ENCODE measurements at regions not wholly inside any gene's neighbourhood (a gene's known extent, or its start where the extent isn't known, plus 50 kb on each side); places are given as distances from the start of the nearest gene placed in this dataset.

DNA sequence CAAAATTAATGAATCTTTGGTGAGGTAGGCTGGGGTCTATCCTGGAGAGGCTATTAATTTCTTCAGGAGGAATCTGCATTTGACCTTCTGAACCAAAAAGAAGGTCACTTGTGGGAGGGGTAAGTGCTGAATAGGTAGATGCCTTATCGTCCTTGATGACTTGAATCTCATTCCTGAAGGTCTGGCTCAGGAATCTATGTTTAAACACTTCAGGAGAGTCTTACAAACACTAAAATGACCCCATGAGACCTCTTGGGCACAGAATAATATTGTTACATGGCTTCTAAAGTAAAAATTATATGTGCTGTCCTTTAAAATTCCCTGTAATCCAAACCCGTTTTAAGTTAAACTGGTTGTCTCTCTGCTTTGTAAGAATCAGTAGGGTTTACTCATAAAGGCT, 55.0 kb upstream of the FGGY start:
- no peak for DNase-seq (ENCODE audit: low read depth in 2 of 2)

- DNase-seq (ENCODE audit: low read depth in 2 of 2): no peak
These were observed 54.5 kb upstream of the FGGY start for GRCh38 chr1:59242370-59242769.

DNA sequence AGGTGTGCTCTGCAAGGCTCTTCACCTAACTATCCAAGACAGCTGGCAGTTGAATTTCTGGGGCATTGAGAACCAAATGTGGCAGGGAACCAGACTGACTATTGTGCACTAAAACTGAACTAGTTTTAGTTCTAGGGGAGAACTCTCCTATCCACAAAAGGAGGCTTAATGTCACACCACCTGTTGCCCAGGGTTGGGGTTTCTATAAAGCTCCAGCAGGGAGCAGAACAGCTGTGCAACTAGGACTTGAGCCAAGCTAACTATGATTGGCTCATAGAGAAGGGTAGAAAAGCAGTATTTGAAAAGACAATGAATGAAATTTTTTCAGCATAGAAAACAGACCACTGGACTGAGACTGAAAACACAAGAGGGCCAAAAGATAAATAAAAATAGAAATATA, 53.3 kb upstream of the FGGY start:
- no peak for DNase-seq (ENCODE audit: low read depth in 2 of 2)

- no peak for DNase-seq (ENCODE audit: low read depth in 2 of 2)
These were observed 52.9 kb upstream of the FGGY start for GRCh38 chr1:59243978-59244377.

GRCh38 chr1:59244891-59245290, 52.0 kb upstream of the FGGY start:
- DNase-seq (ENCODE audit: low read depth in 2 of 2): no peak

Data from stimulated activated CD8-positive, alpha-beta memory T cell treated with anti-CD3 and anti-CD28 coated beads, Interleukin-15, amount 100 ng/mL, for 48 hours (primary cell).